ENCODE measurements at regions not wholly inside any gene's neighbourhood (a gene's known extent, or its start where the extent isn't known, plus 50 kb on each side); places are given as distances from the start of the nearest gene placed in this dataset.

DNA sequence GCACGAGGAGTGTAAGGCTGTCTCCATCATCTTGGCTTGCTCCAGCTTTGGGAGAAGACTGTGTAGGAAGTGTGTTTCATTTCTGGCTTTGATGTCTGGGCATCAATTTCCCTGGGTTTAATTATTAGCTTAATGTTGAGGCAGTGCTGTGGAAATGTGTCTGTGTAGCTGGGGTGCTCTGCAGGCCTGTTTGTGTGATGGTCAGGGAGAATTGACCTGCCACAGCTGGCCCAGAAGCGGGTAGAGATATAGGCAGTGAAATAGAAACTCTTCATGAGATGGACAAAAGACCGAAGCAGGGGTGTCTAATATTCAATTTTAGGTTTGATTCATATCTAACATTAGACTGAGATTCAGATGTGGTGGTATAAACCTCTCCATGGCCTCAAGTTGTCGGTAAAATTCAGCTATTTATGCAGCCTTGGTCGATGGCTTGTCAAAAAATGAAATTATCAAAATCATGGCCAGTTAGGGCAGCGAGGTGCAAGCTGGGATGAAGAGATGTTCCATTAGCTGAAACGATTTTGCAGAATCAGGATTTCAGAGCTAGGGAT, 95.3 kb upstream of the SNX9 start:
- Histone ChIP-seq H3K27me3 (no peaks in the 10 kb centered on the region), H3K4me3 (no peak overlapping the region), H3K27ac (peak overlapping the region in 3 of 4 donors; percentile 20 to 47 (median 21)), H3K4me1 (peaks cover 0 to 8% (median 0%) of the 10 kb centered on the region in 3 donors), H3K36me3 (no peaks in the 10 kb centered on the region), H3K9me3 (peaks cover 0 to 9% (median 0%) of the 10 kb centered on the region in 3 donors)
- WGBS, 2 donors (ENCODE audit: low coverage in 1 of 2): 76 to 80% methylated on average over 6 of the region's 7 CpGs
- TF ChIP-seq, protein P1, sequence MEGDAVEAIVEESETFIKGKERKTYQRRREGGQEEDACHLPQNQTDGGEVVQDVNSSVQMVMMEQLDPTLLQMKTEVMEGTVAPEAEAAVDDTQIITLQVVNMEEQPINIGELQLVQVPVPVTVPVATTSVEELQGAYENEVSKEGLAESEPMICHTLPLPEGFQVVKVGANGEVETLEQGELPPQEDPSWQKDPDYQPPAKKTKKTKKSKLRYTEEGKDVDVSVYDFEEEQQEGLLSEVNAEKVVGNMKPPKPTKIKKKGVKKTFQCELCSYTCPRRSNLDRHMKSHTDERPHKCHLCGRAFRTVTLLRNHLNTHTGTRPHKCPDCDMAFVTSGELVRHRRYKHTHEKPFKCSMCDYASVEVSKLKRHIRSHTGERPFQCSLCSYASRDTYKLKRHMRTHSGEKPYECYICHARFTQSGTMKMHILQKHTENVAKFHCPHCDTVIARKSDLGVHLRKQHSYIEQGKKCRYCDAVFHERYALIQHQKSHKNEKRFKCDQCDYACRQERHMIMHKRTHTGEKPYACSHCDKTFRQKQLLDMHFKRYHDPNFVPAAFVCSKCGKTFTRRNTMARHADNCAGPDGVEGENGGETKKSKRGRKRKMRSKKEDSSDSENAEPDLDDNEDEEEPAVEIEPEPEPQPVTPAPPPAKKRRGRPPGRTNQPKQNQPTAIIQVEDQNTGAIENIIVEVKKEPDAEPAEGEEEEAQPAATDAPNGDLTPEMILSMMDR (IDR thresholded peaks at IDR 0.05): no peak
- no peak for TF ChIP-seq EP300 (IDR thresholded peaks at IDR 0.05)
- ATAC-seq: no peak

DNA sequence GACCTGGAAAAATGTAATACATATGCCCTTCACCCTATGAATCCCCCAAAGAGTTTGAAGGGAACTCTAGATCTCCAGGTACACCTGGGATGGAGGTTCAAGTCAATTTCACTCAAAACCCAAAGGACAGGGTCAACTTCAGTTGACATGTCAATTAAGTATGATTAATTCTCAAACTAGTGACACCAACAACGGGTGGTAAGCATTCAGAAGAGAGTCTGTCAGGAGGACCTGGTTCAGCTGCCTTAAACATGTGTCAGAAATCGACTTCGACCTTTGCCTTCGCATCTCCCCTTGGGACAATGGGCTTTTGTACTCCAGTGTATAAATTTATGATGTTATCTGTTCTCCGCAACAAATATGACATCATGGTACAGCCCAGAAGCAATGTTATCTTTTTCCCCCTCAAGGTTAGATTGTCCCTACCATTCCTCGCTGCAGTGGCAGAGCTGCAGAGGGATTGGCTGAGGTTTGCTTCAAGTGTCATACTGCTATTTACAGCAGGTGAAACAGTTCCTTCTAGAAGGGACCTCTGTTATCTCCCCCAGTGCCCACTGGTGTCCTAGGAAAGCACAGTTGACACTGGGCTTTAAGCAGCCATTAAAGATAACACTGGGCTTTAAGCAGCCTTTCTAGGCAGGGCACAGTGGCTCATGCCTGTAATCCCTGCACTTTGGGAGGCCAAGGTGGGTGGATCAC, 94.7 kb upstream of the SNX9 start:
- H3K9me3 ChIP-seq: peaks cover 0 to 9% (median 0%) of the 10 kb centered on the region in 3 donors
- no peaks in the 10 kb centered on the region for H3K36me3 ChIP-seq
- peaks cover 0 to 8% (median 0%) of the 10 kb centered on the region in 3 donors for H3K4me1 ChIP-seq
- TF ChIP-seq, protein P1 (IDR thresholded peaks at IDR 0.05): no peak
- TF ChIP-seq EP300 (IDR thresholded peaks at IDR 0.05): no peak
- no peak for ATAC-seq
- H3K4me3 ChIP-seq: no peak overlapping the region
- H3K27me3 ChIP-seq: no peaks in the 10 kb centered on the region
- 81 to 83% methylated on average over 6 of the region's 6 CpGs for WGBS, 2 donors (ENCODE audit: low coverage in 1 of 2)
- H3K27ac ChIP-seq: no peak overlapping the region

DNA sequence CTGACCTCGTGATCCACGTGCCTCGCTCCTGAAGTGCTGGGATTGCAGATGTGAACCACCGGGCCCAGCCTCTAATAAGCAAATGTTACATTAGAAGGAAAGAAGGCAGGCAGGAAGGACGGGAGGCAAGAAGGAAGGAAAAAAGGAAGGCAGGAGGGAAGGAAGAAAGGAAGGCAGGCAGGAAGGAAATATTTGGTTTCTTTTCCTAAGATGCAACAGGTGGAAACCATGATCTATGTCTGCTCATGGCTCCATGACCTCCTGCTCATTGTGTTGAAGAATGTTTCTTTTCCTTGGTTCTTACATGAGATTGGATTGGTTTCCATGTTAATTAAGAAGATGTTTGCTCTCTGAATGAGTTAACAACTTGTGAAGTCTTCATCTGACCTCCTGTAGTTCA, 91.8 kb upstream of the SNX9 start:
- 79% methylated on average over 2 of the region's 5 CpGs; no CpG with 5 or more reads in 1 of the 2 donors for WGBS, 2 donors (ENCODE audit: low coverage in 1 of 2)
- Histone ChIP-seq H3K36me3 (no peaks in the 10 kb centered on the region), H3K27me3 (no peaks in the 10 kb centered on the region), H3K4me1 (peaks cover 0 to 8% (median 0%) of the 10 kb centered on the region in 3 donors), H3K27ac (no peak overlapping the region), H3K4me3 (no peak overlapping the region), H3K9me3 (no peaks in the 10 kb centered on the region)
- no peak for ATAC-seq
- TF ChIP-seq POLR2A (IDR thresholded peaks at IDR 0.05) (no peak), EP300 (IDR thresholded peaks at IDR 0.05) (no peak), POLR2AphosphoS5 (IDR thresholded peaks at IDR 0.05) (no peak)
- TF ChIP-seq, protein P1 (IDR thresholded peaks at IDR 0.05): no peak

DNA sequence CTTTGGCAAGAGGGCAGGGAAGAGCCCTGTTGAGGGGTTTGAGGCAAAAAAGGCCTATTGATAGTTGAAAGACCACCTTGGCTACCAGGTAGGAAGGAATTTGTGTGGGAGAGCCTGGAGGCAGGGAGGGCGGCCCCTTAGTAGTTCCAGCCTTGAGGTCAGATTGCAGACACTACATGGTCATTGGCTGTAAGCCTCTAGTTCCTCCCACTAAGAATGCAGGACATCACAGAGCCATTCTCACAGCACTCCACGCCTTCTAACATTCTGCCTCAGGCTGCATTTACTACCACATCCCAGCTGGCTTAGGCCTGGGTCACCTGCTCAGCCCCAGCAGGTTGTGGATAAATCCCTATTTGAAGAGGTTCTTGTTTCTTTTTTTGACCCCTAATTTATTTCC, 91.0 kb upstream of the SNX9 start:
- no peak overlapping the region for H3K27ac ChIP-seq
- no peak overlapping the region for H3K4me3 ChIP-seq
- H3K4me1 ChIP-seq: peaks cover 0 to 8% (median 0%) of the 10 kb centered on the region in 3 donors
- no peaks in the 10 kb centered on the region for H3K36me3 ChIP-seq
- no peaks in the 10 kb centered on the region for H3K27me3 ChIP-seq
- WGBS, 2 donors (ENCODE audit: low coverage in 1 of 2): 82 to 83% methylated on average over 1 to 2 of the region's 2 CpGs
- TF ChIP-seq POLR2AphosphoS5 (IDR thresholded peaks at IDR 0.05) (no peak), POLR2A (IDR thresholded peaks at IDR 0.05) (no peak), EP300 (IDR thresholded peaks at IDR 0.05) (no peak)
- TF ChIP-seq, protein P1 (IDR thresholded peaks at IDR 0.05): no peak
- no peak for ATAC-seq
- no peaks in the 10 kb centered on the region for H3K9me3 ChIP-seq

Measured in gastroesophageal sphincter (tissue), 4 donors.